HCT116 (cell line): ENCODE measurements at regions not wholly inside any gene's neighbourhood (a gene's known extent, or its start where the extent isn't known, plus 50 kb on each side); places are given as distances from the start of the nearest gene placed in this dataset.
"Not testable (repeated sequence)": the region's sequence is repeated elsewhere in the genome, so short reads cannot be mapped to it uniquely, and the experiment has no call there.

ENCODE experiments used
- EZH2 ChIP-seq: fragments of 200-600 bp; sonication (generic); IDR thresholded peaks from 2 replicates; pipeline ENCODE4 v1.6.1; 2017; ENCODE audit warnings: antibody characterized with exemption, mixed run types
- EZH2phosphoT487 ChIP-seq: fragments of 200-600 bp; IDR thresholded peaks from 2 replicates; pipeline ENCODE4 v1.6.1; 2018; ENCODE audit warnings: antibody characterized with exemption, borderline replicate concordance
- POLR2A ChIP-seq: IDR thresholded peaks from 2 replicates; pipeline ENCODE4 v1.7.0; 2011; ENCODE audit warnings: borderline replicate concordance; ENCODE audit not compliant: insufficient read depth, insufficient read length; ENCODE audit errors: extremely low read depth
- POLR2AphosphoS5 ChIP-seq: IDR thresholded peaks from 2 replicates; pipeline ENCODE4 v1.6.1; 2011; ENCODE audit warnings: mild to moderate bottlenecking, low read depth, low read length, moderate library complexity
- SIN3A ChIP-seq: IDR thresholded peaks from 2 replicates; pipeline ENCODE4 v1.6.1; 2012; ENCODE audit warnings: low read depth
- SP1 ChIP-seq: IDR thresholded peaks from 2 replicates; pipeline ENCODE4 v1.6.1; 2012; ENCODE audit warnings: low read depth
- TF ChIP-seq, protein P1 (sequence below), 3 experiments: fragments of 200-600 bp in 1 of 3; sonication (generic) in 1 of 3; IDR thresholded peaks in 2 of 3; conservative IDR thresholded peaks in 1 of 3; 2 replicates each; pipeline ENCODE4 v1.5.1; 2012 to 2017; ENCODE audit warnings: low read depth in 2 of 3, low read length in 2 of 3, antibody characterized with exemption in 1 of 3, borderline replicate concordance in 1 of 3, control low read depth in 1 of 3, mild to moderate bottlenecking in 1 of 3, mixed read lengths in 1 of 3, mixed run types in 1 of 3, moderate library complexity in 1 of 3; ENCODE audit not compliant: insufficient read depth in 1 of 3
- TF ChIP-seq, protein P2 (sequence below): IDR thresholded peaks from 2 replicates; pipeline ENCODE4 v1.6.1; 2012; ENCODE audit warnings: low read depth
- TF ChIP-seq, protein P3 (sequence below): IDR thresholded peaks from 2 replicates; pipeline ENCODE4 v1.6.1; 2012

DNA sequence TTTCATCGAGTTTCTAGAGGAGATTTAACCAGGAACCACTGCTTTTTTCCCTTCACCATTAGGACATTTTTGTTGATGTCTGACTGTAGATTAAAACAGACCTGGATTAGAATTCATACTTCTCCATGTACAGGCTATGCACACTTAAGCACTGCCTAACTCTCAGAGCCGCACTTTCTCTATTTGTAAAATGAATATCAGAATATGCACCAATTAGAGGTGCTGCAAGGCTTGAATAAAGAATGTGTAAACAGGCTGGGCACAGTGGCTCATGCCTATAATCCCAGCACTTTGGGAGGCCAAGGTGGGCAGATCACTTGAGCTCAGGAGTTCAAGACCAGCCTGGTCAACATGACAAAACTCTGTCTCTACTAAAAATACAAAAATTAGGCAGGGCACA lies 99.2 kb downstream of the LYZL1 start:
- not testable (repeated sequence) for TF ChIP-seq POLR2A, POLR2AphosphoS5, SP1, EZH2, EZH2phosphoT487, SIN3A
- TF ChIP-seq, protein P1, sequence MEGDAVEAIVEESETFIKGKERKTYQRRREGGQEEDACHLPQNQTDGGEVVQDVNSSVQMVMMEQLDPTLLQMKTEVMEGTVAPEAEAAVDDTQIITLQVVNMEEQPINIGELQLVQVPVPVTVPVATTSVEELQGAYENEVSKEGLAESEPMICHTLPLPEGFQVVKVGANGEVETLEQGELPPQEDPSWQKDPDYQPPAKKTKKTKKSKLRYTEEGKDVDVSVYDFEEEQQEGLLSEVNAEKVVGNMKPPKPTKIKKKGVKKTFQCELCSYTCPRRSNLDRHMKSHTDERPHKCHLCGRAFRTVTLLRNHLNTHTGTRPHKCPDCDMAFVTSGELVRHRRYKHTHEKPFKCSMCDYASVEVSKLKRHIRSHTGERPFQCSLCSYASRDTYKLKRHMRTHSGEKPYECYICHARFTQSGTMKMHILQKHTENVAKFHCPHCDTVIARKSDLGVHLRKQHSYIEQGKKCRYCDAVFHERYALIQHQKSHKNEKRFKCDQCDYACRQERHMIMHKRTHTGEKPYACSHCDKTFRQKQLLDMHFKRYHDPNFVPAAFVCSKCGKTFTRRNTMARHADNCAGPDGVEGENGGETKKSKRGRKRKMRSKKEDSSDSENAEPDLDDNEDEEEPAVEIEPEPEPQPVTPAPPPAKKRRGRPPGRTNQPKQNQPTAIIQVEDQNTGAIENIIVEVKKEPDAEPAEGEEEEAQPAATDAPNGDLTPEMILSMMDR (IDR thresholded peaks at IDR 0.05 in 2 of 3, conservative IDR thresholded peaks at IDR 0.05 in 1 of 3; ENCODE audit: borderline replicate concordance in 1 of 3, insufficient read depth in 1 of 3, low read depth in 2 of 3, low read length in 2 of 3), result not testable (repeated sequence)
- TF ChIP-seq, protein P2, sequence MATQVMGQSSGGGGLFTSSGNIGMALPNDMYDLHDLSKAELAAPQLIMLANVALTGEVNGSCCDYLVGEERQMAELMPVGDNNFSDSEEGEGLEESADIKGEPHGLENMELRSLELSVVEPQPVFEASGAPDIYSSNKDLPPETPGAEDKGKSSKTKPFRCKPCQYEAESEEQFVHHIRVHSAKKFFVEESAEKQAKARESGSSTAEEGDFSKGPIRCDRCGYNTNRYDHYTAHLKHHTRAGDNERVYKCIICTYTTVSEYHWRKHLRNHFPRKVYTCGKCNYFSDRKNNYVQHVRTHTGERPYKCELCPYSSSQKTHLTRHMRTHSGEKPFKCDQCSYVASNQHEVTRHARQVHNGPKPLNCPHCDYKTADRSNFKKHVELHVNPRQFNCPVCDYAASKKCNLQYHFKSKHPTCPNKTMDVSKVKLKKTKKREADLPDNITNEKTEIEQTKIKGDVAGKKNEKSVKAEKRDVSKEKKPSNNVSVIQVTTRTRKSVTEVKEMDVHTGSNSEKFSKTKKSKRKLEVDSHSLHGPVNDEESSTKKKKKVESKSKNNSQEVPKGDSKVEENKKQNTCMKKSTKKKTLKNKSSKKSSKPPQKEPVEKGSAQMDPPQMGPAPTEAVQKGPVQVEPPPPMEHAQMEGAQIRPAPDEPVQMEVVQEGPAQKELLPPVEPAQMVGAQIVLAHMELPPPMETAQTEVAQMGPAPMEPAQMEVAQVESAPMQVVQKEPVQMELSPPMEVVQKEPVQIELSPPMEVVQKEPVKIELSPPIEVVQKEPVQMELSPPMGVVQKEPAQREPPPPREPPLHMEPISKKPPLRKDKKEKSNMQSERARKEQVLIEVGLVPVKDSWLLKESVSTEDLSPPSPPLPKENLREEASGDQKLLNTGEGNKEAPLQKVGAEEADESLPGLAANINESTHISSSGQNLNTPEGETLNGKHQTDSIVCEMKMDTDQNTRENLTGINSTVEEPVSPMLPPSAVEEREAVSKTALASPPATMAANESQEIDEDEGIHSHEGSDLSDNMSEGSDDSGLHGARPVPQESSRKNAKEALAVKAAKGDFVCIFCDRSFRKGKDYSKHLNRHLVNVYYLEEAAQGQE, result not testable (repeated sequence)
- TF ChIP-seq, protein P3, sequence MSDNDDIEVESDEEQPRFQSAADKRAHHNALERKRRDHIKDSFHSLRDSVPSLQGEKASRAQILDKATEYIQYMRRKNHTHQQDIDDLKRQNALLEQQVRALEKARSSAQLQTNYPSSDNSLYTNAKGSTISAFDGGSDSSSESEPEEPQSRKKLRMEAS, result not testable (repeated sequence)
